ENCODE measurements at regions not wholly inside any gene's neighbourhood (a gene's known extent, or its start where the extent isn't known, plus 50 kb on each side); places are given as distances from the start of the nearest gene placed in this dataset.

DNA sequence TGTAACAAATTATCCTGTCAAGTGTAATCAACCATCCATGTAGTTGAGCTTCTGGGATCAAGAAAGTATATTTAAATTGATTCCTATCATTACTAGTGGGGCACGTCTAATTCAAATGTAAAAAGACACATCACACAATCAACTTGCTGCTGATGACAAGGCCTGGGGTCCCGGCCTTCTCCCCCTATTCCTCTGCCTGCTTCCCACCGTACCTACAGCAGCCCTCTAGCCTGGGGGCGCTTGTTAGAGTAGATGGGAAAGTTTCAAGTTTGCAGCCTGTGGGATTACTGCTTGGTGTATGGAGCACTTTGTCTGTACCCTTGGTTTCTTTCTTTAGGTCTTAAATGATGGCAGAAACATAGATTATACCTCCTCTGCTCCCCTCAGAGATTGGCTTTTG, 333.3 kb upstream of the KYNU start:
- TF ChIP-seq CTCF (IDR thresholded peaks at IDR 0.05; ENCODE audit: insufficient read depth, low read depth, low read length, missing control alignments), result no peak
- DNase-seq (ENCODE audit: low read depth), result no peak
- H3K4me3 ChIP-seq (ENCODE audit: low read length), result no peak overlapping the region

DNA sequence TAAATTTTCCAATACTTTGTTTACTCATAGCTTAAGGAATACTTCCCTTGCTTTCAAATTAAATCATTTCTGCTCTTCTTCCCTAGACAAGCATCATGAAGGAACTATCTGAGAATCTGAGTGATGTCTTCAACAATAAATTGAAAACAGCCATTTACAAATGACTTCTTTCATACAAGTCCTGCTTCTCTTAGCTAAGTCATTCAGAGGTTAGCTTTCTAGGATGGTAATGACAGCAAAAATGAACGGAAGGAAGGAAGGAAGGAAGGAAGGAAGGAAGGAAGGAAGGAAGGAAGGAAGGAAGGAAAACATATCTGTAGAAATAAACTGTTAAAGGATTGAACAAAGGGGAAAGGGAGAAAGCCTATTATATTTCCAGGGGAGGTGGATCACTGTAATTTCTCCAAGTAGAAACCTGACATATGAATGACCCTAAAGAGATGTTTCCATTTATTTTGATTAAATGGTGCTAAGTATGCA, 335.0 kb upstream of the KYNU start:
- H3K4me3 ChIP-seq (ENCODE audit: low read length), result no peak overlapping the region
- DNase-seq (ENCODE audit: low read depth), result no peak
- no peak for TF ChIP-seq CTCF (IDR thresholded peaks at IDR 0.05; ENCODE audit: insufficient read depth, low read depth, low read length, missing control alignments)

DNA sequence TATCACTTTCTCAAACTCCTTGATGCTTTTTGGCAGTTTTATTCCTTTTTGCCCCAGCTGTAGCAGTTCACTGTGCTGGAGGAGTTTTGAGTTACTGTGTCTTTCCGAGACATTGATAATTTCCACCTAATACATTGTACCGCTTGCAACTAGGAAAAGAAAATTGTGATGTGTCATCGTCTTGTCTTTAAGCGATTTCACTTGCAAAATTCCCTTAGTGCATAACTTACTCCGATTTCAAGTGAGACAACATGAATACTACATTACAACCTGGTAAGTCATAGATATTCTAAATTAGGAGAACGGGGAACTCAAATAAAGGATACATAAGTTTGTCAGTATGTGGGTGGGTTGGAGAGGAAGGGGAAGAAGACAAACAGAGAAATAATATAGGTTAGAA, 340.5 kb upstream of the KYNU start:
- TF ChIP-seq CTCF (IDR thresholded peaks at IDR 0.05; ENCODE audit: insufficient read depth, low read depth, low read length, missing control alignments), result no peak
- DNase-seq (ENCODE audit: low read depth), result no peak
- H3K4me3 ChIP-seq (ENCODE audit: low read length), result no peak overlapping the region

DNA sequence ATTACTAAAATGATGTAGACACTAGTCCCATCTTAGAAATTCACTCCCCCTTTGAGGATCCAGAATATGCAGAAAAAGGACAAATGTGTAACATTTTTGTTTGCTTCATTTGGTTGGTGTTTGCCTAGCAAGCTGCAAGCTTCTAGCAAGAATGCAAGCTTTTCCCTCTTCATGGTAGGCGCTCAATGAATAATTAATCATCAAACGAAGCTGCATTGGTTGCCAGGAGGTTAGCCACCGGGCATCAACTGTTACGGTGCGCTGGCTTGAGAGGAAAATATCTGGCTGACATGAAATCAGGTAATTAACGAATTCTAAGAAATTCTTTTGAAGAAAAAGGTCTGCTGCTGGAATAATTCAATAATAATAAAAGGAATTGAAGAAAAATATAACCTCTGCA, 341.0 kb upstream of the KYNU start:
- no peak for TF ChIP-seq CTCF (IDR thresholded peaks at IDR 0.05; ENCODE audit: insufficient read depth, low read depth, low read length, missing control alignments)
- DNase-seq (ENCODE audit: low read depth), result no peak
- H3K4me3 ChIP-seq (ENCODE audit: low read length), result no peak overlapping the region

DNA sequence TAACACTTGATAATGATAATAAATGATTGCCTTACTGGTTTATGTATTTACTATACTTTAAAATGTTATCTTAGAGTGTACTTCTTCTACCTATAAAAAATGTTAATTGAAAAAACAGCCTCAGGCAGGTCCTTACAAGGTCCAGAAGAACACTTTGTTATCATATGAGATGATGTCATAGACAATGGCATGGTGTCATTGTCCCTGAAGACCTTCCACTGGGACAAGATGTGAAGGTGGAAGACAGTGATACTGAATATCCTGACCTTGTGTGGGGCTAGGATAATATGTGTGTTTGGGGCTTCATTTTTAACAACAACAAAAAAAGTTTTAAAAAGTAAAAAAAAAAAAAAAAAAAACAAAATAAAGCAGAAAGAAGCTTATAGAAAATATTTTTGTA, 342.2 kb upstream of the KYNU start:
- no peak for DNase-seq (ENCODE audit: low read depth)
- TF ChIP-seq CTCF (IDR thresholded peaks at IDR 0.05; ENCODE audit: insufficient read depth, low read depth, low read length, missing control alignments), result no peak
- H3K4me3 ChIP-seq (ENCODE audit: low read length), result no peak overlapping the region

DNA sequence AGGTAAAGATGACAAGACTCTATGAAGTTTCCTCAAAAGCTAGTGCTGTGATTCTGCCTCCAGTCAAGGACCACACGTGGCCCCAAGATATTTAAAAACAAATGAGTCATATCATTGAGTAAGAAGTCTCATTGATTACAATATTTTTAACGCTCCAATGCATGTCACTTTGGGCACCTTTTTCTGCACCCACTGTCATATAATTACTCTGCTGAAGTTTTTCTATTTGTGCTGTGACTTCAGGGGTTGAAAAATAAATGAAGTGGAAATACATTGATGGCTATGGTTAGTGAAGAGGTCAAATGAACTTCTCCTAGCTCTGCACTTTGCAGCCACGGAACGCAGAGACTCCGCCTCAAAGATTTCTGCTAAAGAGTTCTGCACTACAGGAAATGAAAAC, 344.3 kb upstream of the KYNU start:
- H3K4me3 ChIP-seq (ENCODE audit: low read length), result no peak overlapping the region
- DNase-seq (ENCODE audit: low read depth), result peak; percentile 1
- TF ChIP-seq CTCF (IDR thresholded peaks at IDR 0.05; ENCODE audit: insufficient read depth, low read depth, low read length, missing control alignments), result no peak

DNA sequence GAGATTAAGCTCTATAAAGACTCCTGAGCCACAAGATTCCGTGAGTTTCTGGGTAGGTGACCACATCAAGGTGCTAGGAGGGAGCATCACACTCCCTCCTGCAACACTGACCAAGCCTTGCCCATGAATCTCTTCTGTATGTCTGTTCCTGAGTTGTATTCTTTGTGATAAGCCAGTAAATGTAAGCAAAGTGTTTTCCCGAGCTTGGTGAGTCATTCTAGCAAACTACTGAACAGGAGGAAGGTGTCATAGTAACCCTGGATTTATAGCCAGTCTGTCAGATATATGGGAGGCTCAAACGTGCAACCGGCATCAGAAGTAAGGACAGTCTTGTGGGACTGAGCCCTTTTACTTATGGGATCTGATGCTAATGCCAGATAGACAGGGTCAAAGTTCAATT, 346.1 kb upstream of the KYNU start:
- no peak overlapping the region for H3K4me3 ChIP-seq (ENCODE audit: low read length)
- DNase-seq (ENCODE audit: low read depth), result peak; percentile 17
- TF ChIP-seq CTCF (IDR thresholded peaks at IDR 0.05; ENCODE audit: insufficient read depth, low read depth, low read length, missing control alignments), result no peak

Measured in epithelial cell of esophagus (primary cell).